HAP-1 (cell line): ENCODE measurements at regions not wholly inside any gene's neighbourhood (a gene's known extent, or its start where the extent isn't known, plus 50 kb on each side); places are given as distances from the start of the nearest gene placed in this dataset.

Source experiments
- DNase-seq, 2 experiments: peaks; one replicate each; pipeline ENCODE4 v3.0.0-alpha.2; 2016 to 2020; ENCODE audit warnings: low spot score in 2 of 2
- H3K27me3 ChIP-seq: fragments of 250-450 bp; sonication (Bioruptor Pico); 2 replicates; pipeline ENCODE4 v1.5.1; 2020; ENCODE audit warnings: low read depth, mild to moderate bottlenecking, moderate library complexity
- H3K36me3 ChIP-seq: fragments of 250-450 bp; sonication (Bioruptor Pico); replicated peaks from 2 replicates; pipeline ENCODE4 v1.5.1; 2020; ENCODE audit warnings: mild to moderate bottlenecking
- H3K4me1 ChIP-seq: fragments of 250-450 bp; sonication (Bioruptor Pico); 2 replicates; pipeline ENCODE4 v1.5.1; 2020; ENCODE audit warnings: mild to moderate bottlenecking
- H3K4me3 ChIP-seq: fragments of 250-450 bp; sonication (Bioruptor Pico); 2 replicates; pipeline ENCODE4 v1.5.1; 2020; ENCODE audit warnings: mild to moderate bottlenecking, moderate library complexity
- H3K9me3 ChIP-seq: fragments of 250-450 bp; sonication (Bioruptor Pico); 2 replicates; pipeline ENCODE4 v1.5.1; 2020; ENCODE audit warnings: mild to moderate bottlenecking, moderate library complexity
- in situ Hi-C: fragments of 300-500 bp; cut with MboI; formaldehyde crosslinking; loops from 3 replicates; pipeline ENCODE4 v1.14.3; 2020; ENCODE audit warnings: low sequenced_read_pairs, inconsistent platforms, mixed read lengths

DNA sequence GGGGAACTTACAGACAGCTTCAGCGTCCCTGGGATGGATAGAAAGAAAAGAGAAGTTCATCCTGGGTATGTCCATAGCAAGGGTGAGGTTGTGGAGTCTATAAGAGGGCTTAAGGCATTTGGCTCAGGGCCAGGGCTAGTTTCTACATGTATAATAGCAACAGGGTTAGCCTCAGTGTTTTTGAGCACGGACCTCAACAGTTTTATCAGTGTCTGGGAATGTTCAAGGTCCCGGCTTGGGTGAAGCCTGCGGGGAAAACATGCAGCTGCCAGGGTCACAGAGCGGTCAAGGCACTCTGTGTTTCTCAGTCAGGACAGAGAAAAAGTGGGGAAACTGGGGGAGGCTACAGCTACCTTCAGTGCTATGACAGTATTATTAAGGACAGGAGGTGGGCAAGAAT, 427.7 kb upstream of the HS6ST1 start:
- H3K4me1 ChIP-seq: no peaks in the 10 kb centered on the region; the same call in 1 of the 2 replicates
- no peak overlapping the region for H3K4me3 ChIP-seq
- no peak for DNase-seq
- H3K27me3 ChIP-seq: no peaks in the 10 kb centered on the region; the same call in 1 of the 2 replicates
- H3K36me3 ChIP-seq: no peaks in the 10 kb centered on the region
- in situ Hi-C loops: loop anchor here (25.0 kb wide), 1 partner anchor 684 kb away; no protein-coding TSS in a partner anchor
- no peaks in the 10 kb centered on the region for H3K9me3 ChIP-seq

DNA sequence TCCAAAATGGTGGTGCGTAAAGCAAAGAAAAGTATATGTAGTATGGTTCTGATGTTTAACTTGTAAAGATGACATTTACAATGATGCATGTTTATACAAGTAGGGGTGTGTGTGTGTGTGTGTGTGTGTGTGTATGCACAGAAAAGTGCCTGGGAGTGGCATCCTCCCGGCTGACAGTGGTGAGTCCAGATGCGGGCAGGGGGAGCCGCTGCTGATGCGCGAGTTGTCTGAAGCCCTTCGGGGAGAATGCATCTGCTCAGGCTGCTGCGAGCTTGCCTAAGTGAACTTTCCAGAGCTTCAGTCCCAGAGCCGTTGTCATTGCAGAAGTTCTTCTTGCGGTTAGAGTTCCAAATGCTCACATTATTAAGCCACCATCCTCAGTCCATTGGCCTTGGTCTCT, 429.7 kb upstream of the HS6ST1 start:
- Histone ChIP-seq H3K4me1 (no peaks in the 10 kb centered on the region; the same call in 1 of the 2 replicates), H3K36me3 (no peaks in the 10 kb centered on the region), H3K27me3 (no peaks in the 10 kb centered on the region; the same call in 1 of the 2 replicates), H3K9me3 (no peaks in the 10 kb centered on the region), H3K4me3 (no peak overlapping the region)
- in situ Hi-C loops: loop anchor here (25.0 kb wide), 1 partner anchor 686 kb away; no protein-coding TSS in a partner anchor
- DNase-seq: no peak

DNA sequence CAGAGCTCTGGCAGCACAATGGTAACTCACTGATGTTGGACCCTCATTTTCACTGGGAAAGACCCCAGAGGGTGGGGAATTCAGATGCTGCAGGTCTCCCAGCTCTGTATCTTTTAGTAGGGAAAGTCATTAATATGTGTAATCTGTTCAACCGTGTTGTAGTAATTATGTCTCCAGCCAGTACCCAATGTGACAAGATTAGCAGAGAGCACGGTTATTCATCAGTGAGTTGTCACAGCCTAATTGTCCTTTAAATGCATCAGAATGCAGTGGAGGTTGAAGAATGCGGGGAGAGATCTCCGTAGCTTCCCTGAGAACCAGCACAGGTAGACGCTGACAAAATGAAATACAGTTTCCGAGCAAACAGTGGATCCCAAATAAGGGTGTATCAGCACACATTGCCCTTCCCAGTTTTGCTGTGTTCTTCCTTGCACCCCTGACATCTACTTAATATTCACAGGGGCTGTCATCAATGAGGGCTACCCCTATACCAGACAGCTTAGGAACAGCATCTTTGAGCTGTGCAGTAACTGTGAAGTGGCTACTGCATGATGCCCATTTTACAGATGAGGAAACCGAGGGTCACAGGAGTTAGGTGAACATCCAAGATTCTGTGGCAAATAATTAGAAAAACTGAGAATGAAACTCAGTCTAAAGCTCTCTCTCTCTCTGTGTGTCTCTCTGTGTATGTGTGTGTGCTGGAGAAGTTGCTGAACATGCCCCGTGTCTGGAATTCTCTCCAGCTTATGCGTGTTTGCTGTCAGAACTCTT, 430.4 kb upstream of the HS6ST1 start:
- DNase-seq: no peak
- no peak overlapping the region for H3K4me3 ChIP-seq
- in situ Hi-C loops: loop anchor here (25.0 kb wide), 1 partner anchor 687 kb away; no protein-coding TSS in a partner anchor

DNA sequence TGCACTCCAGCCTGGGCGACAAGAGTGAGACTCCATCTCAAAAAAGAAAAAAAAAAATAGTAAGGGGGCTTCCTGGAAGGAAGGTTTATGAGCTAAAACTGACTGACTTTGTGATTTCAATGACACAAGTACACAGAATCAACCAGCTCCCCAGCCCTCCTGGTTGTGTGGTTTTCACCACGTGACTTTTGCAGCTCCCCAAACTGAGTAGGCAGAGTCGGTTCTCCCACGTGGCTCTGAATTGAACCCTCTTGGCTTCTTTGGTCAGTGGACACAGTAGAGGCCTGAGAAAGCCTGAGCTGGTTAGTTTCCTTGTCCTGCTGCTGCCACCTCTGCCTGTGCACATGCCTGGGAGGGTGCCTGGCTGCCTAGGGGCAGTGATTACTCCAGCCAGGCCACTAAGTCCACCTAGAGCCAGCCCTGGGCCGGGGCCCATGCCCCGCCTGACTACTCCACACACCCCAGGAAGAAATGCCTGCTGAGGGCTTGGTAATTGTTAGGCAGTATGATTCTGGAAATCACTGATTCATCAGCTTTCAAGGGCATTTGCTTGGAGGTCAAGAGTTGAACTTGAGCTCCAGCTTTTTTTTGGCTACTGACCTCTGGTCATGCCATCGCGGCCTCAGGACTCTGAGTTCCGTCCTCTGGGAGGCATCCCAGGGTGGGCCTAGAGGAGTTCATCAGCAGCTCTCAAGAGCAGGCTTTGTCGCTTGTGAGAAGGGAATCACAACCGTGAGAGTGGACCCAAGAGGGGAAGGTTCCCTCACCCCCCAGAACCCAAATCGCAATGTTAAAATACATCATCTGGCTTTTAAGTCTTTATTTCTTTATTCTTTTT, 431.9 kb upstream of the HS6ST1 start:
- Histone ChIP-seq H3K4me1 (no peaks in the 10 kb centered on the region; the same call in 1 of the 2 replicates), H3K9me3 (no peaks in the 10 kb centered on the region)
- in situ Hi-C loops: no loop called here

More for the DNA sequence above, 430.4 kb upstream of the HS6ST1 start:
- Histone ChIP-seq H3K36me3 (no peaks in the 10 kb centered on the region), H3K27me3 (no peaks in the 10 kb centered on the region; the same call in 1 of the 2 replicates), H3K4me1 (no peaks in the 10 kb centered on the region; the same call in 1 of the 2 replicates), H3K9me3 (no peaks in the 10 kb centered on the region)

DNA sequence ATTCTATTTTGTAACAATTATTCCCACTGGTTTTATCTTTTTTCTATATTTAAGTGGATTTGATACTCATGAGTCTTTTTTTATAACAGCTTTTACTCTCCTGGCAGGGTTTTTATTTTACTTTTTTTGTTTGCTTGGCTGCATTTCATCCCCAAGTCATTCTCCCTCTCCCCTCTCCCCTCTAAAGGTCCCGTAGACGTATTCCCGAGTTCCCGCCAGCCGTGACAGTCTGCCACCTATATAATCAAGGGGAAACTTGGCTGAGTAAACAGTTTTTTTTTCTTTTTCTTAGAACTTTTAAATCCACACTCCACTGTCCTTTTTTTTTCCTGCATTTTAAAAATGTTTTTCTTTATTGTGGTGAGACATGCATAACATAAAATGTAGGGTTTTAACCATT, 433.1 kb upstream of the HS6ST1 start:
- Histone ChIP-seq H3K4me1 (no peaks in the 10 kb centered on the region; the same call in 1 of the 2 replicates), H3K27me3 (no peaks in the 10 kb centered on the region), H3K4me3 (no peak overlapping the region), H3K36me3 (no peaks in the 10 kb centered on the region), H3K9me3 (no peaks in the 10 kb centered on the region)
- no peak for DNase-seq
- in situ Hi-C loops: no loop called here

More for the DNA sequence above, 431.9 kb upstream of the HS6ST1 start:
- DNase-seq: no peak
- no peaks in the 10 kb centered on the region for H3K27me3 ChIP-seq
- no peak overlapping the region for H3K4me3 ChIP-seq
- no peaks in the 10 kb centered on the region for H3K36me3 ChIP-seq

DNA sequence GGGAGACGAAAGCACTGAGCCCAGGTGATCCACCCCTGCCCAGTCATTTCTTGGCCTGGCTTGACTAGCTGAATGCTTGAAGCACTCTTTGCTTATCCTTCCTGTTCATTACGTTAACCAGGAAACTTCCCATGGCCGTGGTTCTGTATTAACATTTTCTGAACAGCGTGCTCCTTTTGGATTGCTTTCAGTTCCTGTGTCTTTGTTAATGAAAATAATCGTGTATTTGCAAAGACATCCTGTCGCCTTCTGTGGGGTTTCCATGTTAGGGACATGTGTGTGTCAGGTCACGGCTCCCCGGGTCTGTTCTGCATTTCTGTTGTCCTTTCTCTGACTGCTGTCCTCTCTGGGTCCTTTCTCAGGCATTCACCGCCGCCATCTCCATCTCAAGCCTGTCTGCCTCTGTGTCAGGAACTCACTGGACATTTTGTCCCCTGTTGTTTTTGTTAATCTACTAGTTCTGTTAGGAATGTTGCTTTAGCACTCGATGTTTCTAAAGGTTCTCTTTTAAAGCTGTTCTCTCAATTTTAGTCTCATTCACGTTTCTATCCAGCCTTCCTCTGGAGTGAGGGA, 434.1 kb upstream of the HS6ST1 start:
- in situ Hi-C loops: no loop called here
- no peaks in the 10 kb centered on the region for H3K36me3 ChIP-seq
- no peaks in the 10 kb centered on the region; the same call in 1 of the 2 replicates for H3K4me1 ChIP-seq
- no peaks in the 10 kb centered on the region for H3K9me3 ChIP-seq
- no peaks in the 10 kb centered on the region for H3K27me3 ChIP-seq
- H3K4me3 ChIP-seq: no peak overlapping the region
- no peak for DNase-seq

DNA sequence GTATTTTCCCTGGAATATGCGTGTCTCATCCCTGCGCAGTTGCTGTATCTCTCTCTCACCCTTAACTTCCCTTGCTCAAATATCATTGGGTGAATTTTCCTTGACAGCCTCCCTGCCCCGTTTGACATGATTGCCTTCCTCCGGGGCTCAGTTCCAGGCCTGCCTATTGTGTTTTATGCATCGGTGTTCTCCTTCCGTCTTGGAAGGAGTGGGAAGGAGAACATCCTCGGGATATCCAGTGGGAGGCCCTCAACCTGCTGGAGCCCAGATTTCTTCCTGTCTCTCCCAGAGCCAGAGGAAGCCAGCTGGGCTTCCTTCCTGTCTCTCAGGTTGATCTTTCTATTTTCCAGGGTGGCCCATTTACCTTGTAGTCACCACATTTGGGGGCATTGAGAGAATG, 434.7 kb upstream of the HS6ST1 start:
- DNase-seq: no peak
- in situ Hi-C loops: no loop called here
- Histone ChIP-seq H3K4me3 (no peak overlapping the region), H3K4me1 (no peaks in the 10 kb centered on the region; the same call in 1 of the 2 replicates), H3K36me3 (no peaks in the 10 kb centered on the region), H3K27me3 (no peaks in the 10 kb centered on the region), H3K9me3 (no peaks in the 10 kb centered on the region)

DNA sequence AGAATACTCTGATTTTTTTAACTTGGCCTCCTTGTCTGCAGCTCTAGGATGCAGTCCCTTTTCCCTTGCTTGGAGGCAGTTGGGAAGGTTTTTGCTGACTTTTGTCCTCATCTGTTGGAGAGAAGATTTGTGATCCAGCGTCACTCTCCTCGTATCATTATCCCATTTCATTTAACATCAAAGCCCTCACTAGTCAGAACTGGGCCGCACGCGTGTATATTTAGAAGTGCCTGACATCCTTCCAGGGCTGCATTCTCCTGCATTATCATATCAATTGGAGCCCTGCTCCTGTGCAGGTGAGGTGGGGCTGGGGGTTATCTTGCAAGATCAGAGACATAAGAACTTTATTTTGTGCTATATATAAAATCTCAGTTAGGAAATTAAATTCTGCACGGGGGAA, 435.1 kb upstream of the HS6ST1 start:
- no peaks in the 10 kb centered on the region for H3K9me3 ChIP-seq
- H3K36me3 ChIP-seq: no peaks in the 10 kb centered on the region
- DNase-seq: no peak
- no peaks in the 10 kb centered on the region; the same call in 1 of the 2 replicates for H3K4me1 ChIP-seq
- H3K27me3 ChIP-seq: no peaks in the 10 kb centered on the region
- in situ Hi-C loops: no loop called here
- H3K4me3 ChIP-seq: no peak overlapping the region

DNA sequence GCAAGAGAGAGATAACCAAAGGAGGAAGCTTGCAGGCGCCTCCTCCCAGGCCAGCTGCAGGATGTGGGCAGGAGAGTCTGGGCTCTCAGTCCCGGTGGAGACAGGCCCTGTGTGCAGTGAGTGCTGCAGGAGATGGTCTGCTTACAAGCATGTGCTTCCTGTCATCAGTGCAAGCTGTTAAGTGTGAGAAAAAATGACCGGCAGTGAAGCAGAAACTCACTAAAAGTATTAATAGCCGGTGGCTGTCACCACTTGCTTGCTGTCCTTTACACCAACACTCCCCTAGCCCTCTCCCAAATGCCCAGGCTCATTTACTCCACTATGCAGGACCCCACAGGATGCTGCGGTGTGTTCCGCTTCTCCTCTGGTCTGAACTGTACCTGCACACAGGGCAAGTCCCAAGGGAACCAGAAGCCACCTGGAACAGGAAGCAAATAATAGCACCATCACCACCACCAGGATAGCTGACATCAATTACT, 435.6 kb upstream of the HS6ST1 start:
- no peaks in the 10 kb centered on the region; the same call in 1 of the 2 replicates for H3K4me1 ChIP-seq
- in situ Hi-C loops: no loop called here

DNA sequence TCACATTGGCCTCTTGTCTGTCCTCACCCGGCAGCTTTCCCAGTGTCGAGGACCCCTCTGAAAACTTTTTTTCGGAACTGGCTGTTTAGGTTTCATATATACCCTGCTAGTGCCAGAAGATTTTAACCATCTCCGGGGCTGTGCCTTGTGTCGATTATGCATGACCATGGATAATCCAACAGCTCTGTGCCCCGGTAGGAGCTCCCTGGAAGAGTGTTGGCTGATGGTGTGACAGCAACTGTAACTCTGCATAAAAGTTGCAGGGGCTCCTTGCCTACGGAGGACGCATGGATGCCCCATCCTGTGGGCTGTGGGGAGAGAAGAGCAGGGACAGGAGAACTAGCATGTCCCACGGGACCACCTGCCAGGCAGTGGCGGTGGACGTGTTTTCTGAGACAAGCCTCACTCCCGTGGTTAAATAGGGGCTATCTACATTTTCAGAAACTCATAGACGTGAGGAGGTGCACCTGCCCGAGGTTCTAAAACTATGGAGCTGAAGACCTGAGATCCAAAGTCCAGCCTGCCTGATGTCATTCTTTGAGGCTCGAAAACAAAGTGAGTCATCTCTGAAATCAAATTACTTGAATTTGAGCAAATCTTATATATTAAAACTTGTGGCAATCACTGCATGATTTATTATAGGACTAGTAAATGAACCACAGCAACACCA, 437.2 kb upstream of the HS6ST1 start:
- in situ Hi-C loops: no loop called here
- no peaks in the 10 kb centered on the region; the same call in 1 of the 2 replicates for H3K4me1 ChIP-seq
- no peak for DNase-seq
- no peaks in the 10 kb centered on the region for H3K36me3 ChIP-seq
- H3K9me3 ChIP-seq: no peaks in the 10 kb centered on the region
- H3K4me3 ChIP-seq: no peak overlapping the region
- no peaks in the 10 kb centered on the region for H3K27me3 ChIP-seq

More for the DNA sequence above, 435.6 kb upstream of the HS6ST1 start:
- Histone ChIP-seq H3K36me3 (no peaks in the 10 kb centered on the region), H3K9me3 (no peaks in the 10 kb centered on the region), H3K4me3 (no peak overlapping the region), H3K27me3 (no peaks in the 10 kb centered on the region)
- DNase-seq: no peak

DNA sequence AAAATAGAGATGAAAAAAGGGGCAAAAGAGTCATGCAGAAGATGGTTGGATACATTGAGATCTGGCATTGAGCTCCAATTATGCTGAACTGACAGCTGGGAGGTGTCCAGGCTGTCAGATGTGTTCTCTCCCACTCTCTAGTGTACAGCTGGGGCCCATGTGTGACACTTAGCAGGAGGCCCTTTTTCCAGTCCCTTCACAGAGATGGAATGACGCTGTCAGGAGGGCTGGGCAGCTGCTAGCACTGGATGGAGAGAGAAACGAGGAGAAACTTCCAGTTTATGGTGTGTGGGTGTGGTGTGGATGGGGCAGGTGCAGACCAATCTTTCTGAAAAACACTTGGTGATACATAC, 437.7 kb upstream of the HS6ST1 start:
- in situ Hi-C loops: no loop called here
- Histone ChIP-seq H3K36me3 (no peaks in the 10 kb centered on the region), H3K4me3 (no peak overlapping the region), H3K9me3 (no peaks in the 10 kb centered on the region), H3K4me1 (no peaks in the 10 kb centered on the region), H3K27me3 (no peaks in the 10 kb centered on the region)
- no peak for DNase-seq

DNA sequence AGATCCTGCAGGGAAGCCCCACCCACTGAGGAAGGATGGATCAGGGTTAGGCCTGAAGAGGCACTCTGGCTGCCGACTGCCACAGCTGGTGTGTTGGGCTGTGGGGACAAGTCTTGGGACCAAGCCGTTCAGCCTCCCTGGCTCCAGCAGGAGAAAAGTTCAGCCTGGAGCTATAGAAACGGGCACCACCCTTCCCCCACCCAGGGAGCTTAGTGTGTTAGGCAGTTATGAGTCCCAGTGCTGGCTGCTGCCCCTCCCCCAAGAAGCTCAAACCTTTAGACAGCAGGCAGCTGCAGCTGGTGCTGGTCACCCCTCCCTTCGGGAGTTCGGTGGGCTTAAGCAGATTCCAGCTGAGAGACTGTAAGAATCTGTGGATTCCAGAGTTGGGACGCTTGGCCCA, 447.1 kb upstream of the HS6ST1 start:
- H3K36me3 ChIP-seq: no peaks in the 10 kb centered on the region
- H3K27me3 ChIP-seq: no peaks in the 10 kb centered on the region
- in situ Hi-C loops: no loop called here
- H3K9me3 ChIP-seq: no peaks in the 10 kb centered on the region
- H3K4me1 ChIP-seq: no peaks in the 10 kb centered on the region
- no peak for DNase-seq
- H3K4me3 ChIP-seq: no peak overlapping the region

DNA sequence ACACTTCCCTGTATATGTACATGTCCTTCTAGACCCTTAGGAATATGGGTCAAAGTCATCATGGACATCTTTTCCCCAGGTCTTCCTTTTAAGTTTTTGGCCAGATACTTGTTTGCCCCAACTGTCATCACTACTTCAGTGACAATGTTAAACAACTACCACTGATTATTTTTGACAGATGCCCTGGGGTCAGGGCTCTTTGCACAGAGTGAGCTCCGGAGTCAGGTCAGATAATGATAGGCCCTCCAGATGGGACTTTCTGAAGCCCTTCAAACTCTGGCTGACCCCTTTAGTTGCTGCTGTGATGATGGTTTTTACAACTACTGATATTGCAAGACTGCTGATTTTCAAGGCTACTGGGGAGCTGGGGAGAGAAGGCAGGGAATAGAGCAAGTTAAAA, 449.4 kb upstream of the HS6ST1 start:
- Histone ChIP-seq H3K9me3 (no peaks in the 10 kb centered on the region), H3K4me3 (no peak overlapping the region), H3K4me1 (no peaks in the 10 kb centered on the region), H3K36me3 (no peaks in the 10 kb centered on the region), H3K27me3 (no peaks in the 10 kb centered on the region)
- in situ Hi-C loops: no loop called here
- no peak for DNase-seq
